ENCODE measurements at regions not wholly inside any gene's neighbourhood (a gene's known extent, or its start where the extent isn't known, plus 50 kb on each side); places are given as distances from the start of the nearest gene placed in this dataset.

DNA sequence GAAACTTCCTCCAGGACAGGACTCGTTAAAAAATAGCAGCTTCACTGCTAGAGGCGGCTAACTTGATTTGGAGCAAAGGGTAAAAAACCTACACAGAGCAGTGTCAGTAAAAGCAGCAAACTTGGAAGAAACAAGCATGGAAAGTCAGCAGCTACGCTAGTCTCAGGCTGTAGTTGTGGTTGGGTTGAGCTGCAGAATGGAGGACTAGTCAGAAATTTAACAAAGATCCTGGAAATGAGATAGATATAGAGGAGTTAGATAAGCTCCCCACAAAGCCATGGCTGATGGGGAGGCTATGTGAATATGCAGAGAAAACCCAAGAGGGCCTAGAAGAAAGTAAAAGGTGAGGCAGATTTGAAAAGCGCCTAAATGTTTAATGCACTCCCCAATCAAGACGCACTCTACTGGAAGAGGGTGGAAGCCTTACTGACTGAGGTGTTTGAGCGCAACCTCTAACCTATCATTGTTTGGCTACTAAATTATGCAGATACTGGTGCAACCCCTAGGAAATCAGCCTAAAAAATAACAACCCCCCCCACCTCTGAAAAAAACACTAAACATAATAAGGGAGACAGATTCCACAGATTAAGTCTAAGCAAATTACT is 99.7 kb upstream of the TMEM168 start:
- ChIA-PET POLR2A (ENCODE audit: low non-redundant PET) (interaction anchor here (0.7 kb wide), 1 partner anchor 334 kb away, joined by 3 read pairs; no protein-coding TSS in a partner anchor), CTCF (no interaction called here)
- TF ChIP-seq, protein P1, sequence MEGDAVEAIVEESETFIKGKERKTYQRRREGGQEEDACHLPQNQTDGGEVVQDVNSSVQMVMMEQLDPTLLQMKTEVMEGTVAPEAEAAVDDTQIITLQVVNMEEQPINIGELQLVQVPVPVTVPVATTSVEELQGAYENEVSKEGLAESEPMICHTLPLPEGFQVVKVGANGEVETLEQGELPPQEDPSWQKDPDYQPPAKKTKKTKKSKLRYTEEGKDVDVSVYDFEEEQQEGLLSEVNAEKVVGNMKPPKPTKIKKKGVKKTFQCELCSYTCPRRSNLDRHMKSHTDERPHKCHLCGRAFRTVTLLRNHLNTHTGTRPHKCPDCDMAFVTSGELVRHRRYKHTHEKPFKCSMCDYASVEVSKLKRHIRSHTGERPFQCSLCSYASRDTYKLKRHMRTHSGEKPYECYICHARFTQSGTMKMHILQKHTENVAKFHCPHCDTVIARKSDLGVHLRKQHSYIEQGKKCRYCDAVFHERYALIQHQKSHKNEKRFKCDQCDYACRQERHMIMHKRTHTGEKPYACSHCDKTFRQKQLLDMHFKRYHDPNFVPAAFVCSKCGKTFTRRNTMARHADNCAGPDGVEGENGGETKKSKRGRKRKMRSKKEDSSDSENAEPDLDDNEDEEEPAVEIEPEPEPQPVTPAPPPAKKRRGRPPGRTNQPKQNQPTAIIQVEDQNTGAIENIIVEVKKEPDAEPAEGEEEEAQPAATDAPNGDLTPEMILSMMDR (conservative IDR thresholded peaks at IDR 0.05; ENCODE audit: low read depth, low read length): no peak
- no peak for TF ChIP-seq EZH2 (IDR thresholded peaks at IDR 0.05; ENCODE audit: borderline replicate concordance, low read depth, low read length, poor library complexity, severe bottlenecking)
- no peak overlapping the region for H3K27ac ChIP-seq (ENCODE audit: low read depth, low read length, poor library complexity, severe bottlenecking)
- no peaks in the 10 kb centered on the region for H3K4me1 ChIP-seq (ENCODE audit: insufficient read depth, low read length, poor library complexity, severe bottlenecking)
- H3K4me3 ChIP-seq (ENCODE audit: low read depth, low read length, poor library complexity, severe bottlenecking): no peak overlapping the region
- no peaks in the 10 kb centered on the region for H3K27me3 ChIP-seq (replicated peaks; ENCODE audit: insufficient read depth, low read depth, low read length, poor library complexity)
- BruUV-seq (replicated peaks): no TSS peak
- H3K36me3 ChIP-seq (ENCODE audit: insufficient read depth, low read length, poor library complexity, severe bottlenecking): no peaks in the 10 kb centered on the region
- H3K9me3 ChIP-seq (ENCODE audit: low read depth, low read length, poor library complexity, severe bottlenecking): no peaks in the 10 kb centered on the region
- intact Hi-C loops (cut with micrococcal nuclease; ENCODE audit: unreplicated experiment): loop anchor here (10.0 kb wide), 1 partner anchor 1145 kb away; no protein-coding TSS in a partner anchor
- DNase-seq (ENCODE audit: low spot score): no peak

DNA sequence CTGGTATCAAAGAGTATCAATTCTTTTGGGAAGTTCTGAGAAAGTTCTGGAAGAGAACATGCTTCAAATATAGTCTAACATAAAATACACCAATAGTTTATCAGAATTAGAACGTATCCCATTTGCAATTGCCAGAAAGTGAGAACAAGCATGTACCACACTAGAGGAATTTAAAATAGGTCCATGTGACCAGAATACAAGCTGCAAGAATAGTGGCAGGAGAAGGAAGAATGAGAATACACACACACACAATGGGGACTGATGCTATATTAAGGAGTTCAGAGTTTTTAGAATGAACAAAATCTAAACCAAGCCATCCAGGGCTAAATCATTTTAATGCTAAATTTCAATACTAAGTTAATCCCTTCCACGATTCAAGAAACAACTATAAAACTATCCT is 99.1 kb upstream of the TMEM168 start:
- CTCF ChIA-PET: no interaction called here
- H3K4me3 ChIP-seq (ENCODE audit: low read depth, low read length, poor library complexity, severe bottlenecking): no peak overlapping the region
- H3K9me3 ChIP-seq (ENCODE audit: low read depth, low read length, poor library complexity, severe bottlenecking): no peaks in the 10 kb centered on the region
- no TSS peak for BruUV-seq (replicated peaks)
- POLR2A ChIA-PET (ENCODE audit: low non-redundant PET): interaction anchor here (0.7 kb wide), 1 partner anchor 333 kb away, joined by 3 read pairs; no protein-coding TSS in a partner anchor
- H3K4me1 ChIP-seq (ENCODE audit: insufficient read depth, low read length, poor library complexity, severe bottlenecking): no peaks in the 10 kb centered on the region
- no peaks in the 10 kb centered on the region for H3K36me3 ChIP-seq (ENCODE audit: insufficient read depth, low read length, poor library complexity, severe bottlenecking)
- no peaks in the 10 kb centered on the region for H3K27me3 ChIP-seq (replicated peaks; ENCODE audit: insufficient read depth, low read depth, low read length, poor library complexity)
- TF ChIP-seq, protein P1 (conservative IDR thresholded peaks at IDR 0.05; ENCODE audit: low read depth, low read length): no peak
- TF ChIP-seq EZH2 (IDR thresholded peaks at IDR 0.05; ENCODE audit: borderline replicate concordance, low read depth, low read length, poor library complexity, severe bottlenecking): no peak
- no peak for DNase-seq (ENCODE audit: low spot score)
- intact Hi-C loops (cut with micrococcal nuclease; ENCODE audit: unreplicated experiment): no loop called here
- no peak overlapping the region for H3K27ac ChIP-seq (ENCODE audit: low read depth, low read length, poor library complexity, severe bottlenecking)

DNA sequence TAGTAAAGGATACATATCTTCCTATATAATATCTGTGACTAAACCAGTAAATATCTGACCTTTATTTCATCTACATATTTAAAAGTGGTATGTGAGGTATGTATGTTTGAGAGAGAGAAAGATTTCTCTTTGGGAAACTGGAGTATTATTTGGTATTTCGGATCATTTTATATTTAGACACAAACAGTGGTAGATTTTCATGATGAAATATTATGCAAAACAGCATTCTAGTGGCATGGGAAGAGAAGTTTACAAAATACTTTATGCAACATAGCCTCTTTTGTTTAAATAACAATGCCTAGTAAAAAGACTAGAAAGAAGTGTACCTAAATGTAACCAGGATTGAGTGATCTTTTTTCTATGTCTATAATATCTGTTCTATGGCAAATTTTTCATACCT is 98.6 kb upstream of the TMEM168 start:
- TF ChIP-seq EZH2 (IDR thresholded peaks at IDR 0.05; ENCODE audit: borderline replicate concordance, low read depth, low read length, poor library complexity, severe bottlenecking): no peak
- TF ChIP-seq, protein P1 (conservative IDR thresholded peaks at IDR 0.05; ENCODE audit: low read depth, low read length): no peak
- intact Hi-C loops (cut with micrococcal nuclease; ENCODE audit: unreplicated experiment): no loop called here
- no peaks in the 10 kb centered on the region for H3K4me1 ChIP-seq (ENCODE audit: insufficient read depth, low read length, poor library complexity, severe bottlenecking)
- ChIA-PET CTCF (no interaction called here), POLR2A (ENCODE audit: low non-redundant PET) (no interaction called here)
- H3K9me3 ChIP-seq (ENCODE audit: low read depth, low read length, poor library complexity, severe bottlenecking): no peaks in the 10 kb centered on the region
- no peak for DNase-seq (ENCODE audit: low spot score)
- no TSS peak for BruUV-seq (replicated peaks)
- no peak overlapping the region for H3K27ac ChIP-seq (ENCODE audit: low read depth, low read length, poor library complexity, severe bottlenecking)
- no peaks in the 10 kb centered on the region for H3K36me3 ChIP-seq (ENCODE audit: insufficient read depth, low read length, poor library complexity, severe bottlenecking)
- H3K4me3 ChIP-seq (ENCODE audit: low read depth, low read length, poor library complexity, severe bottlenecking): no peak overlapping the region
- H3K27me3 ChIP-seq (replicated peaks; ENCODE audit: insufficient read depth, low read depth, low read length, poor library complexity): no peaks in the 10 kb centered on the region

Data from A673 (cell line).